ENCODE measurements at regions not wholly inside any gene's neighbourhood (a gene's known extent, or its start where the extent isn't known, plus 50 kb on each side); places are given as distances from the start of the nearest gene placed in this dataset.

- Histone ChIP-seq H2AFZ (ENCODE audit: low read length) (no peak overlapping the region), H4K8ac (replicated peaks; ENCODE audit: insufficient read length, low read depth, low read length) (no peak overlapping the region), H3K23ac (ENCODE audit: insufficient read length, low read depth, low read length) (no peak overlapping the region), H3K56ac (ENCODE audit: insufficient read length, low read depth, low read length) (no peak overlapping the region), H3K27ac (ENCODE audit: insufficient read length, low read depth, low read length) (no peak overlapping the region), H4K91ac (ENCODE audit: insufficient read length, low read depth, low read length) (no peak overlapping the region), H4K20me1 (ENCODE audit: control insufficient read depth, insufficient read depth, insufficient read length) (no peaks in the 10 kb centered on the region), H3K9me3 (ENCODE audit: control insufficient read depth, low read depth, low read length) (no peaks in the 10 kb centered on the region), H3K4me2 (ENCODE audit: insufficient read depth, insufficient read length, low read length) (no peak overlapping the region), H2BK15ac (ENCODE audit: low read depth, low read length) (no peak overlapping the region), H4K5ac (ENCODE audit: insufficient read length, low read depth, low read length) (no peak overlapping the region), H3K23me2 (ENCODE audit: insufficient read length, low read depth, low read length, poor library complexity, severe bottlenecking) (no peaks in the 10 kb centered on the region), H2BK5ac (ENCODE audit: insufficient read length, low read length) (no peak overlapping the region), H3K4me1 (ENCODE audit: insufficient read depth, low read length) (no peaks in the 10 kb centered on the region), H3K79me1 (ENCODE audit: insufficient read depth, low read depth, low read length, poor library complexity, severe bottlenecking) (no peaks in the 10 kb centered on the region), H2BK120ac (ENCODE audit: low read depth, low read length, poor library complexity, severe bottlenecking) (no peak overlapping the region), H3K18ac (ENCODE audit: insufficient read length, low read depth, low read length) (no peak overlapping the region), H3K79me2 (ENCODE audit: insufficient read depth, low read length) (no peaks in the 10 kb centered on the region), H2BK12ac (ENCODE audit: insufficient read length, low read depth, low read length) (no peak overlapping the region), H3K4ac (ENCODE audit: low read depth, low read length) (no peak overlapping the region), H2AK5ac (ENCODE audit: insufficient read length, low read length) (no peak overlapping the region), H3K9ac (ENCODE audit: extremely low read depth, insufficient read length, low read length) (no peak overlapping the region), H3K27me3 (ENCODE audit: insufficient read depth, low read length) (no peaks in the 10 kb centered on the region), H2BK20ac (ENCODE audit: low read depth, low read length, poor library complexity, severe bottlenecking) (no peak overlapping the region), H3K14ac (ENCODE audit: insufficient read depth, low read length) (no peak overlapping the region), H3T11ph (ENCODE audit: low read length) (no peak overlapping the region)
- Mint-ChIP-seq H3K4me1 (peaks cover 0 to 6% of the 10 kb centered on the region in 2 experiments; a peak in 1 of 4 replicates), H3K36me3 (ENCODE audit: insufficient read depth in 1 of 3, low read depth in 3 of 3) (no peaks in the 10 kb centered on the region), H3K4me3 (no peak overlapping the region), H3K9me3 (no peaks in the 10 kb centered on the region), H3K27ac (no peak overlapping the region), H3K27me3 (ENCODE audit: low read depth) (no peaks in the 10 kb centered on the region; the same call in 1 of the 2 replicates)
- no peak for DNase-seq
- TF ChIP-seq CTCF (conservative IDR thresholded peaks at IDR 0.05): no peak
- no CpG with 5 or more reads among the region's 1 CpG for WGBS (ENCODE audit: extremely low coverage, insufficient read length, low lambda C conversion rate)
Observed at GRCh38 chr3:87498358-87499080, 222.1 kb upstream of the POU1F1 start.

Data from H9 (cell line).